Cardiac septum (tissue), 1 donor: ENCODE measurements at regions not wholly inside any gene's neighbourhood (a gene's known extent, or its start where the extent isn't known, plus 50 kb on each side); places are given as distances from the start of the nearest gene placed in this dataset.

Experiments
- DNase-seq: peaks from one replicate; pipeline ENCODE4 v3.0.0-alpha.2; 2020; ENCODE audit warnings: low spot score
- intact Hi-C: fragments of 100-400 bp; cut with DNase I; formaldehyde crosslinking; loops from one replicate; pipeline ENCODE4 v1.14.0; 2022
- donor health status: DM: no; HTN: no; CAD: no.

- intact Hi-C loops: no loop called here
Observed at GRCh38 chr5:3542769-3543168, 52.9 kb upstream of the IRX1 start.

GRCh38 chr5:3542158-3542557 lies 53.5 kb upstream of the IRX1 start:
- no peak for DNase-seq
- intact Hi-C loops: no loop called here

More at GRCh38 chr5:3542769-3543168, 52.9 kb upstream of the IRX1 start:
- no peak for DNase-seq

DNA sequence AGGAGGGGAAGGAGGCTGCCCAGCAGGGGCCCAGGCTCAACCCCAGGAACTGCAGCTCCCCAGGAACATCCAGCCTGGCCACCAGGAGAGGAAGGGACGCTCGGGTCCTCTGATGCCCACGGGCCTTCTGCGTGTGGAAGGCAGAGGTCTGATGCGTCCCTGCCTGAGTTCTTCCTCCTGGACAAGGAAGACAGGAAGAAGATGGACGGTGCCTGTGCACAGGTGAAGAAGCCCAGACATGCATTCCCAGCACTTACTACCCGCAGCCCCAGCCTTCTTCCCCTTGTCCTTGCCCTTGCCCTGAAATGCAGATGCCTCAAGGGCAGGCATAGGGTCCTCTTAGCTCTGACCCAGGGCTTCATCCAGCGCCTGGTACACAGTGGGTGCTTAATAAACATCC lies 56.7 kb upstream of the IRX1 start:
- no peak for DNase-seq
- intact Hi-C loops: no loop called here

GRCh38 chr5:3537942-3538341 lies 57.7 kb upstream of the IRX1 start:
- DNase-seq: no peak
- intact Hi-C loops: no loop called here

- no peak for DNase-seq
- intact Hi-C loops: no loop called here
Observed at GRCh38 chr5:3535414-3536211, 60.0 kb upstream of the IRX1 start.

DNA sequence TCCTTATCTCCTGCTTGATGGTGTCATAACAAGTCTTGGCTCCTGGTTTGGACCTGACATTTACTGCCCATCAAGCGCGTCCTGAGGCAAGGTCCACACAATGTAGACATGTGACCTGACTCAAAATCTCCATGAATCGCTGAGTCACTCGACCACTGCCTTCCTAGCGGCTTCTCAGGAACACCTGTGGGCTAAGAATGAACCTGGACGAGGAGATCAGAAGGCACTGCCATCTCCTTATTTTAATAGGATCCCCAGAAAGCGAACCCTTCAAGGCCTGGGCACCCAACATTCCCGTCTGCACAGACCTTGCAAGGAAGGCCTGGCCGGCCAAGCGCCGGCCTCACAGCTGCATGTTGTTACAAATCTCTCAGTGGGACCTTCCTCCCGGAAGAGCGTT lies 60.6 kb upstream of the IRX1 start:
- intact Hi-C loops: no loop called here

DNA sequence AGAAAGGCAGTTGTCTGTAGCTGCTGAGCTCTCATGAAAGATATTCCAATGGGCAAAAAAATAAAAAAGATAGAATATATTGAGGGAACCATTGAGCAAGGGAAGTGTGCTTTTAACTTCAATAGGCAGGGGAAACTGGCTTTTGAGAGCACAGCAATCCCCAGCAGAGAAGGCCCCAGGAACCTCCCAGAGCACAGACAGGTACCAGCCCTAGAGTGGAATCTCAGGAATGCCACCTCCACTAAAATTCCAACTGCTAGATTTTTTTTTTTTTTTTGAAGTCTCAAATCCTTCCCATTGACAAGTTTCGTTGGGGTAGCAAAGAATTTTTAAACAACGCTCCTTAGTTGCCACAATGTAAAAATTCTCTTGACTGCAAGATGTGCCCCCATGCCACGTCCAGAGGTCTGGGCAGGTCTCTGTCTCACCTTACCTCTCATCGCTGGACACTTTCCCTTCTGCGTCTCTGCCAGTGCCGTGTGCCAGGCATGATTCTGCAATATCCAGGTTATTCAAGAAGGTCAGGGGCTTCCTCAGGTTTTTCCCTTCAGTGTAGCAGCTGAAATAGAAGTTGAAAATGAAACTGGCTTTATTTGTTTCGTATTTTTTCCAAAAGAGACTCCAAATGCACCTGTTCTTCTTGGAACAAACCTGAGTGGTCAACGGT lies 64.2 kb upstream of the IRX1 start:
- intact Hi-C loops: no loop called here
- DNase-seq: no peak

More for the DNA sequence above, 60.6 kb upstream of the IRX1 start:
- DNase-seq: no peak

DNA sequence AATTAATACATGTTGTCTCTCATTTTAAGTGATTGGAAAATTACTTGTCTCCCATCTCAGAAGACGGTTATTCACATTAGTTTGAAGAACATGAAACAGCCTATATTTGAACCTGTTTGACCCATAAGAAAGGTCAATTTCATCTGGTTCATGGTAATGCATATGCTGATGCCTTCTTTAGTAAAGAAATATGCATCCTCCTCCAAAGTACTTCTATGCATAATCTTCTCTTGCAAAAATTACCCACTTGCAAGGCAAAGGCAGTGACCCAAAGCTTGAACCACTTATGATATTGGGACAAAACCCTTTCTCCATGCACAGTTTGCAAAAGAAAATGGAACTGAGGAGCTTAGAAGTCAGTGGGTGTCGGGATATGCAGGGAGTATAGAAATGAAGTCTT lies 65.4 kb upstream of the IRX1 start:
- no peak for DNase-seq
- intact Hi-C loops: no loop called here

DNA sequence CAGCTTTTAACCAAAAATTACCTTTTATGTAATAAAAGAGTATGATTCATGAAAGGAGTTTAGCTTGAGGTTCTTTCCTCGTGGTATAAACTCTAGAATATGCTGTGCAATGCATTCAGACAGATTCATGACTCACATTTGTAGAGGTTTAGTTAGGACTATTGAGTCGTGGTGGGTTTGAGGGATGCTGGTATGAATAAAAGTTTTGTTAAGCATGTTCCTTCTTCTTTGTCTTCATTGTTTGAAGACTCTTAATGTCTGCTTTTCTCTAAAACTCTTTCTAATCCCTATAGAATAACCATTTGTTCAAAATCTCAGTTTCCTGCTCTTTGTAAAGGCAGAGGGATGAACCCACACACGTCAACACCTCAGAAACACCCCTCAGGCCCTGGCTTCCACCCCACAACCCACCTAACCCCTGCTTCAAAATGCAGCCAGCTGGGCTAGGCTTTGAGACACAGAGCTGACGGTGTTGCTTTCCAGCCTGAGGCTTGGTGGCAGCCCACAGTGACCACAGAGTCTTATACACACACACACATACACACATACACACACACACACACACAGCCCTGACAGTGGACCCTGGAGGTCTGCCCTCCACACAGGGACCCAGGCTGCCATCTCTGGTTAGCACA lies 69.0 kb upstream of the IRX1 start:
- intact Hi-C loops: no loop called here
- no peak for DNase-seq

DNA sequence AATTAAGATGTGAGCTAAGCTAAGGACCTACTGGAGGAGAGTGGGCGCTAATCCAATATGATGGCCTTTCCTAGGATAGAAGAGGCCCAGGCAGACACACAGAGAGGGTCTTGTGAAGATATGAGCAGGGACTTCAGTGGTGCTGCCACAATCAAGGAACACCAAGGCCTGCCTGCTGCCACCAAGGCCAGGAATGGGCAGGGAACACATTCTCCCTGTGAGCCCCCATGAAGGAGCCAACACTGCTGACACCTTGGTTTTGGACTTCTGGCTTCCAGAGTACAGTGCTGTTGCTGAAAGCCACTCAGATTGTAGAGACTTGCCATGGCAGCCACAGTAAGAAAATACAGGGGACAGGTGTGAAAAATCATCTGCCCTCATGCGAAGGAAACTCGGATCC lies 73.1 kb upstream of the IRX1 start:
- DNase-seq: no peak
- intact Hi-C loops: no loop called here

DNA sequence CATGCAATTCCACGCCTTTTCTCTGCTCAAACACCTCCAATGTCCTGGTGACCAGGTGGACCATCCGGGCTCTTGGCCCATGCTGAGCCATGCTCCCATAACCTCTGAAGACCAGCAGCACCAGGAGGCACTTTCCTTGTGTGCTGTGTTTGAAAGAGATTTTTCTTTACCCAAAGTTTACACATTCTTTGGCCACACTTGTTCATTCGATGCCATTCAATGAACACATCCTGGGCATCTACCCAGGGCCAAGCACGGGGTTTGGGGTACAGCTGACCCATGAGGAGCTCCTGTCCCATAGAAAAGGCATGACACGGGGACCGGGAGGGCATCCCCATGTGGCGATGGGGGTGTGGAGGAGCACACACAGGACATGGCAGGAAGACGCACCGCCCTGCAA lies 77.1 kb upstream of the IRX1 start:
- intact Hi-C loops: no loop called here
- DNase-seq: no peak

DNA sequence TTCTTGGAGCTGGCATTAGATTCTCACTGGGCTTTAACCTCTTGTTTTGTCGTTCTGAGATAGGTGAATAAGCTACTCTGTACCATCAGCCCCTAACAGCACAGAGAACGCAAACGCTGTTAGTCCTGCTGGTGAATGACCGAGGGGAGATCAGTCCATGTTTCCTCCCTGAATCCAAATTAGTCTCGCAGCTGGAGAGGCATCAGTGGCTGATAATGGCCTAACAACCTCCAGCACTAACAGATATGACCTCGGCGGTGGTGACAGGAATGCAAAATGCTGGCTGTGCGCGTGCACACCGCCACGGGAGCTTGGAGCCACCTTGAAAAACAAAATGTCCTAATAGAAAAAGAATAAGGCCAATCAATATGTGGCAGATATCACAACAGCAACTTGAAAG lies 77.6 kb upstream of the IRX1 start:
- intact Hi-C loops: no loop called here
- DNase-seq: no peak

DNA sequence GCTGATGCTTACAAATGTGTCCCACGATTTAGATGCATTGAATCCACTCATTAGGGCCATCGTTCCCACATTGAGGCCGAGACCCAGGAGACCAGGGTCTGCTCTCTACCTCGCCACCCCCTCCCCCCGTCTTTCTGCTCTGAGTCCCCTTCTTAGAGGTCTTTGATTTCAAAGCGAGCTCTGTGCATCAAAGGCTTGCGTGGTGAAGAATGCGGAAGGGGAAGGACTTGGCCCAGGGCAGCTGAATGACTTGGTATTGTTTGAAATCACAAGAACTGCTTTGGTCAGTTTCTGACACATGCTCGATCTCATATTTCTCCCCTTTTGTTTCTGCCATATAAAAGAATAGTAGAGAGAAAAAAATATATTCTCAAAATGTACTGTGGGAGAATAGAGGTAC lies 78.3 kb upstream of the IRX1 start:
- no peak for DNase-seq
- intact Hi-C loops: no loop called here

- intact Hi-C loops: no loop called here
- no peak for DNase-seq
Observed at GRCh38 chr5:3512361-3513095, 83.1 kb upstream of the IRX1 start.

DNA sequence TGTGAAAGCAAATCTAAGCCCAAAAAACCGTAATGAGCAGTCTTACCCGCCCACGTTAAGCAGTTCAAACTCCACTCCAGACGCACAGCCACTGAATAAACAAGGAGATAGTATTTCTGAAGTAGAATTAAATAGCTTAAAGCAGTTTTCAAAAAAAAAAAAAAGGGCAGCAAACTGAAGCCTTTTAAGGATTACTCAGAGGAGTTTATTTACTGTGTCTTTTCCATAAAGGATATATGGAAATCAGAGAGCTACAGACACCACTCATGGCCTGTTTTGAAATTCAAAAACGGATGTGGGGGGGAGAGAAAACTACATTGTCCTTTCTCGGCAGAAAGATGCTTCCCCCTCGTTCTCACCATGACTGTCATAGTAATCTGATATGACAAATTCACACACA lies 83.7 kb upstream of the IRX1 start:
- DNase-seq: no peak
- intact Hi-C loops: no loop called here

GRCh38 chr5:3511519-3511918 lies 84.1 kb upstream of the IRX1 start:
- intact Hi-C loops: no loop called here

DNA sequence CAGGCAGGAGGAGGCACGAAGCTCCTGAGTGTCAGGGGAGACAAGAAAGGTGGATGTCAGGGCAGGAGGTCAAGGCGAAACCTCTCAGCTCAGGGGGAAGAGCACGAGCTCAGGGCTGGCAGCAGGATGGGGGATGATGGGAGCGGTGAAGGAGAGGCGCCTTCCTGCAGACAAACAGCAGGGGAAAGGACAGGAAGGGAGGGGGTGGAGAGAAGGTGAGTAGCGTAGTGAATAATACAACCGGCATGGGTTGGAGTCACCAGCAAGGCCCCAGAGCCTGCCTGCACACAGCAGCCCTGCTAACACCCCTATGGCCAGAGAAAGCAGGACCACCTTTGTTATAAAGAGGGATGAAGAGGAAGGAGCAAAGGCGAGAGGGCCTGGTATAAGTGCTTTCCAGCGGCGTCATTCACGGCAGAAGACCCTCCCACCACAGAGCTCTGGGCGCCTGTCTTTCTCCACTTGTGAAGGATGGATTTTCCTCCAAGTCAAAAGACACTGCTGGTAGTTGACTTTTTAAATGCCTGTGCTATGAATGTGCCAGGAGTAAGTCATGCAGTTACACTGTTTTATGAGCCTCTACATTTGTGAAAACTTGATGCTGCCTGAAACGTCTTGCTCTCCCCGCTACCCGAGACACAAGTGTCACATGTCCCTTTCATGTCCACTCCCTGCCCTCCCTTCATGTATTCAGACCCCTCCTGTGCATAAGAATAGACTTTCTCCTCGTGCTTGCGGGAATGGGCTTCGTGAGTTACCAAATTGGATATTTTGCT lies 84.8 kb upstream of the IRX1 start:
- DNase-seq: no peak
- intact Hi-C loops: no loop called here

More at GRCh38 chr5:3511519-3511918, 84.1 kb upstream of the IRX1 start:
- no peak for DNase-seq

DNA sequence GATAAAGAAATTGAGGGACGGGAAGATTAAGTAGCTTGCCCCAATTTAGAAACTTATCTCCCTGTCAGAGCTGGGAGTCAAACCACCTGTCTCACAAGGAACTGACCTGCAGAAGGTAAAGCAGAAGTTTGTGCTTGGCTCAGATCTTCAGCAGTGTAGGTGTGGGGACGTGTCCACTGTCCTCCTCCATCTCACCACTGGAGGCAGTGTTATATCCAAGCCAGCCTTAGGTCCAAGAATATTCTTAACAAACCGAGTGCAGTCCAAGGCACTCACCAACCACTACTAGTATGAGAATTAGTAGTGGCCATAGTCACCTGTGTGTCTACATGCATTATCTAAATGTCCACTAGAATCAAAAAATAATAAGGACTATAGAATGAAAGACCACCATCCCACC lies 86.3 kb upstream of the IRX1 start:
- DNase-seq: no peak
- intact Hi-C loops: no loop called here

GRCh38 chr5:3508395-3508794 lies 87.2 kb upstream of the IRX1 start:
- intact Hi-C loops: no loop called here
- DNase-seq: no peak
